ENCODE measurements at regions not wholly inside any gene's neighbourhood (a gene's known extent, or its start where the extent isn't known, plus 50 kb on each side); places are given as distances from the start of the nearest gene placed in this dataset.

- Histone ChIP-seq H3K27me3 (no peaks in the 10 kb centered on the region), H3K36me3 (no peaks in the 10 kb centered on the region), H3K4me3 (no peak overlapping the region), H3K4me1 (no peaks in the 10 kb centered on the region), H3K9me3 (no peaks in the 10 kb centered on the region), H3K27ac (no peak overlapping the region)
- ATAC-seq (ENCODE audit: low FRiP score in 2 of 2) (no peak), DNase-seq (no peak)
- WGBS, 2 donors = 92 to 94% methylated on average over 1 of the region's 1 CpG
- TF ChIP-seq EP300 (IDR thresholded peaks at IDR 0.05) (no peak), POLR2A (IDR thresholded peaks at IDR 0.05) (no peak), POLR2AphosphoS5 (IDR thresholded peaks at IDR 0.05) (no peak)
These were observed 62.8 kb upstream of the L3MBTL3 start for GRCh38 chr6:129955584-129955983.

GRCh38 chr6:129954749-129955431, 63.5 kb upstream of the L3MBTL3 start:
- Histone ChIP-seq H3K4me3 (no peak overlapping the region), H3K4me1 (no peaks in the 10 kb centered on the region), H3K36me3 (no peaks in the 10 kb centered on the region), H3K9me3 (no peaks in the 10 kb centered on the region), H3K27me3 (no peaks in the 10 kb centered on the region), H3K27ac (no peak overlapping the region)
- DNase-seq (no peak), ATAC-seq (ENCODE audit: low FRiP score in 2 of 2) (no peak)
- WGBS, 2 donors = 84 to 88% methylated on average over 8 of the region's 8 CpGs
- TF ChIP-seq CTCF (IDR thresholded peaks at IDR 0.05) = no peak
- TF ChIP-seq POLR2A (IDR thresholded peaks at IDR 0.05) = no peak
- TF ChIP-seq POLR2AphosphoS5 (IDR thresholded peaks at IDR 0.05) = no peak
- no peak for TF ChIP-seq EP300 (IDR thresholded peaks at IDR 0.05)

- Histone ChIP-seq H3K36me3 (no peaks in the 10 kb centered on the region), H3K9me3 (no peaks in the 10 kb centered on the region), H3K27me3 (no peaks in the 10 kb centered on the region), H3K4me1 (no peaks in the 10 kb centered on the region), H3K27ac (no peak overlapping the region), H3K4me3 (no peak overlapping the region)
- 91 to 97% methylated on average over 1 of the region's 1 CpG for WGBS, 2 donors
- ATAC-seq (ENCODE audit: low FRiP score in 2 of 2) (no peak), DNase-seq (no peak)
- TF ChIP-seq CTCF (IDR thresholded peaks at IDR 0.05) = no peak
- TF ChIP-seq POLR2AphosphoS5 (IDR thresholded peaks at IDR 0.05) = no peak
- no peak for TF ChIP-seq POLR2A (IDR thresholded peaks at IDR 0.05)
- no peak for TF ChIP-seq EP300 (IDR thresholded peaks at IDR 0.05)
These were observed 70.6 kb upstream of the L3MBTL3 start for GRCh38 chr6:129947797-129948196.

- DNase-seq (no peak), ATAC-seq (ENCODE audit: low FRiP score in 2 of 2) (no peak)
- H3K36me3 ChIP-seq = no peaks in the 10 kb centered on the region
- H3K4me3 ChIP-seq = no peak overlapping the region
- no peak overlapping the region for H3K27ac ChIP-seq
- H3K27me3 ChIP-seq = no peaks in the 10 kb centered on the region
- no peaks in the 10 kb centered on the region for H3K9me3 ChIP-seq
- no peaks in the 10 kb centered on the region for H3K4me1 ChIP-seq
- TF ChIP-seq POLR2AphosphoS5 (IDR thresholded peaks at IDR 0.05) (no peak), EP300 (IDR thresholded peaks at IDR 0.05) (no peak), CTCF (IDR thresholded peaks at IDR 0.05) (no peak), POLR2A (IDR thresholded peaks at IDR 0.05) (no peak)
- WGBS, 2 donors = 73 to 76% methylated on average over 9 of the region's 9 CpGs
These were observed 71.8 kb upstream of the L3MBTL3 start for GRCh38 chr6:129946439-129947140.

GRCh38 chr6:129943637-129944271, 74.6 kb upstream of the L3MBTL3 start:
- WGBS, 2 donors = 90 to 92% methylated on average over 11 of the region's 11 CpGs
- H3K4me3 ChIP-seq = no peak overlapping the region

More at GRCh38 chr6:129943637-129944271, 74.6 kb upstream of the L3MBTL3 start:
- no peak for TF ChIP-seq EP300 (IDR thresholded peaks at IDR 0.05)
- TF ChIP-seq CTCF (IDR thresholded peaks at IDR 0.05) = no peak
- no peak for TF ChIP-seq POLR2A (IDR thresholded peaks at IDR 0.05)
- ATAC-seq (ENCODE audit: low FRiP score in 2 of 2) = no peak
- no peaks in the 10 kb centered on the region for H3K4me1 ChIP-seq
- DNase-seq = no peak
- H3K9me3 ChIP-seq = no peaks in the 10 kb centered on the region
- no peaks in the 10 kb centered on the region for H3K36me3 ChIP-seq
- no peak overlapping the region for H3K27ac ChIP-seq
- no peaks in the 10 kb centered on the region for H3K27me3 ChIP-seq
